AG09319 (cell line): ENCODE measurements at regions not wholly inside any gene's neighbourhood (a gene's known extent, or its start where the extent isn't known, plus 50 kb on each side); places are given as distances from the start of the nearest gene placed in this dataset.

Experiments used
- DNase-seq: peaks from one replicate; pipeline ENCODE4 v3.0.0-alpha.2; 2010; ENCODE audit warnings: low read depth; ENCODE audit errors: extremely low read depth
- CTCF ChIP-seq: IDR thresholded peaks from 2 replicates; pipeline ENCODE4 v1.5.1; 2011; ENCODE audit warnings: low read depth, mild to moderate bottlenecking, inconsistent platforms, low read length, moderate library complexity

- no peak for DNase-seq
- no peak for TF ChIP-seq CTCF
Observed at GRCh38 chr3:79835701-79836100, 67.9 kb upstream of the ROBO1 start.

GRCh38 chr3:79824166-79824565 is 56.4 kb upstream of the ROBO1 start:
- no peak for DNase-seq
- no peak for TF ChIP-seq CTCF

- no peak for DNase-seq
- TF ChIP-seq CTCF, result no peak
Observed at GRCh38 chr3:79822076-79822475, 54.3 kb upstream of the ROBO1 start.

- TF ChIP-seq CTCF, result no peak
- DNase-seq, result no peak
Observed at GRCh38 chr3:79820089-79820488, 52.3 kb upstream of the ROBO1 start.

GRCh38 chr3:79818015-79818414 is 50.2 kb upstream of the ROBO1 start:
- no peak for TF ChIP-seq CTCF
- no peak for DNase-seq
